GM12873 (cell line): ENCODE measurements at regions not wholly inside any gene's neighbourhood (a gene's known extent, or its start where the extent isn't known, plus 50 kb on each side); places are given as distances from the start of the nearest gene placed in this dataset.

Source experiments
- TF ChIP-seq, protein P1 (sequence below): IDR thresholded peaks from 2 replicates; pipeline ENCODE4 v1.5.1; 2012; ENCODE audit warnings: low read depth, mild to moderate bottlenecking, moderate library complexity, low read length, control low read depth; ENCODE audit not compliant: insufficient read depth; ENCODE audit errors: missing control alignments

DNA sequence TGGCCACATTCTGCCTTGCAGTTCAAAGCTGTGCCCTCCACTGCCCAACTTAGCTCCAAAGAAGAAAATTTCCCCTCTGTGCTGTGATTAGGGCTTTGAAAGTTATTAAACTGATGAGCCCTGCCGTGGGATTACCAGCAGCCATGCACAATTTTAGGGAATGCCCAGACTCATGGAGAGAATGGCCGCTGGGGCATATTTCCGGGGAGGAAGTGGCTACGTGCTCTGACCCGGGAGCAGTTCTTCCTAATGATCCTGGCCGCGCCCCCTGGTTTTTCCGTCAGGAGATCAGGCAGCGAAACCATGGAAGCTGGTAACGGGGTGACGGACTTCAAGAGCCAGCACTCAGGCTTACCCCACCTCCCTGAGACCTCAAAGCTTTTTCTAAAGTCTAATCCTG is 365.5 kb upstream of the PFKP start:
- TF ChIP-seq, protein P1, sequence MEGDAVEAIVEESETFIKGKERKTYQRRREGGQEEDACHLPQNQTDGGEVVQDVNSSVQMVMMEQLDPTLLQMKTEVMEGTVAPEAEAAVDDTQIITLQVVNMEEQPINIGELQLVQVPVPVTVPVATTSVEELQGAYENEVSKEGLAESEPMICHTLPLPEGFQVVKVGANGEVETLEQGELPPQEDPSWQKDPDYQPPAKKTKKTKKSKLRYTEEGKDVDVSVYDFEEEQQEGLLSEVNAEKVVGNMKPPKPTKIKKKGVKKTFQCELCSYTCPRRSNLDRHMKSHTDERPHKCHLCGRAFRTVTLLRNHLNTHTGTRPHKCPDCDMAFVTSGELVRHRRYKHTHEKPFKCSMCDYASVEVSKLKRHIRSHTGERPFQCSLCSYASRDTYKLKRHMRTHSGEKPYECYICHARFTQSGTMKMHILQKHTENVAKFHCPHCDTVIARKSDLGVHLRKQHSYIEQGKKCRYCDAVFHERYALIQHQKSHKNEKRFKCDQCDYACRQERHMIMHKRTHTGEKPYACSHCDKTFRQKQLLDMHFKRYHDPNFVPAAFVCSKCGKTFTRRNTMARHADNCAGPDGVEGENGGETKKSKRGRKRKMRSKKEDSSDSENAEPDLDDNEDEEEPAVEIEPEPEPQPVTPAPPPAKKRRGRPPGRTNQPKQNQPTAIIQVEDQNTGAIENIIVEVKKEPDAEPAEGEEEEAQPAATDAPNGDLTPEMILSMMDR = no peak

DNA sequence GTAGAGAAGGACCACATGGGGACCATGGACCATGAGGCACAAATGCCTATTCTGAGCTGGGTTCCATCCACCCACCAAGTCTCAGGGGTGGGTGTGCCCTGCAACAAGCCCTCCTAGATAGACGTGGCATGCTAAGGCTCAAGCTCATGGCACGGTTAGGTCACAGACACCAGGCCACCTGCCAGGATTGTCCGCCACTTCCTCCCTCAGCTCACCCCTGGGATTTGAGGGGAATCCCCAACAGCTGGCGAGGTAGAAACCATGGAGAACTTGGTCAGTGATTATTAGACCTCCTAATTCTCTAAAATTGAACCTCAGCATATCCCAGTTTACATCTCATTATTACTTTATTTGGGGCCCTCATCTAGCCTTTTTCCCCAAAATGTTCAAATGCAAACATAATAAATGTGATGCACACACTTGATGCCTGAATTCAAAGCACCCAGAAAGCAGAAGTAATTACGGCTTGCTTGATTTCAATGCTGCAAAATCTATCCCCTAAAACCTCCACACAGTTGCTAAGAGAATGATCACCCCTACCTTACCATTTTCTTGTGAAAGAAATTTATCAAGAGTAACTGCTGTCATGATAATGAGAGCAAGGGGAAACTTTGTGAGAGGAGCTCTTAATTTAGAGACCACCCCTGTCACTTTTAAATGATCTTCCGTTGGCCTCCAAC is 366.6 kb upstream of the PFKP start:
- TF ChIP-seq, protein P1 = no peak

DNA sequence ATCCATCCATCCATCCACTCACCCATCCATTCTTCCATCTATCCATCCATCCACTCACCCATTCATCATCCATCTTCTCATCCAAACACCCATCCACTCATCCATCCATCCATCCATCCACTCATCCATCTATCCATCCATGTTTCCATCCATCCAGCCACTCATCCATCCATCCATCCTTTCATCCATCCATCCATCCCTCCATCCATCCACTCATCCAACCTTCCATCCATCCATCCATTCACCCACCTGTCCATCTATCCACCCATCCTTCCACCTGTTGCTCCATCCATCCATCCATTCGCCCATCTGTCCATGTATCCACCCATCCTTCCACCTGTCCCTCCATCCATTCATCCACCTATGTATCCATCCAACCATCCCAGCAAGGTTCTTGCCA is 378.4 kb upstream of the PFKP start:
- TF ChIP-seq, protein P1 = no peak

DNA sequence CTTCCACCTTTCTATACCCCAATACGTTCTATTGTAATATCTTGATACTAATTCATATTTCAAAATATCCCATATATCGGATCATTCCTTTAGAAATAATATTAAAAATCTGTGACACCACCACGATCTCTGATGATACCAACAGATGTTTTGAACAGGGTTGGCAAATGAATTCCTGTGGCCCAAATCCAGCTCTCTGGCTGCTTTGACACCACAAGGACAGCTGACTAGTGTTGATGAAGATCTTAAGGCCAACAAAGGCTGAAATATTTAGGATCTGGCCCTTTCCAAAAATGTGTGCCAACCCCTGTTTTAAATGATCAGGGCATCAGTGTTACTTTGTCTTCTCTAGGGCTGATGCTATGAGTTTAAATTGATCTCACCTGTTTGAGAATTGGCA is 380.7 kb upstream of the PFKP start:
- TF ChIP-seq, protein P1 = no peak

DNA sequence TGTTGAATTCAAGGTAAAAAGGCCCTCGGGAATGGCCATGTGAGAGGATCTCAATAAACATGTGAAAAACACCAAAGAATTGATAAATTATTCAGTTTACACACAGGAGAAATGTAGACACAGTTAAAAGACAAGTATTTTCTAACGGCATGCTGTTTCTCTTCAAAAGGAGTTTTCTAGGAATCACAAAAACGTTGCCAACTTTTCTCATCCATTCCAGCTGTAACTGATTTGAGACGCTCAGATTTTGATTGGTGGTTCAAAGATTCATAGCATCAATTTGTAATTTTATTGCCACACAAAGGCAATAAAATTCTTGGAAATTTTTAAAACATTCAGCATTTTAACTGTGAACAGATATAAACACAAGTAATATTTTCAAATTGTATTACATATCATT is 384.9 kb upstream of the PFKP start:
- TF ChIP-seq, protein P1 = no peak

DNA sequence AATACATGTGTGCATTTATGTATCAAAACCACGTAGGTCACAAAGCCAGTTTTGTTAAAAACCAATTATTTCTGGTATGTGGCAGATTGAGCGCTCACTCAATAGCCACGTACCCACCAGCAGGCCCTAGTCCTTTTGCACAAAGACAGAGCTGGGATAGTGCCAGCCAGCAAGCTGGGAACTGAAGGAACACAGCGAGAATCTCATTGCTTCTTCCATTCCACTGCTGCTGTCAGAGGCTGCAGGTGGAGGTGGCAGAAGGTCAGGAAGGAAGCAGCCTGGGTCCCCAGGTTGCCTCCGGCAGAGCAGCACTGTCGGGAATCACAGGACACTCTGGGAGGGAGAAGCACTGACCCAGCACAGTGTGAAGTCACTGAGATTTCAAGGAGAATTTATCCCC is 385.5 kb upstream of the PFKP start:
- TF ChIP-seq, protein P1 = no peak

DNA sequence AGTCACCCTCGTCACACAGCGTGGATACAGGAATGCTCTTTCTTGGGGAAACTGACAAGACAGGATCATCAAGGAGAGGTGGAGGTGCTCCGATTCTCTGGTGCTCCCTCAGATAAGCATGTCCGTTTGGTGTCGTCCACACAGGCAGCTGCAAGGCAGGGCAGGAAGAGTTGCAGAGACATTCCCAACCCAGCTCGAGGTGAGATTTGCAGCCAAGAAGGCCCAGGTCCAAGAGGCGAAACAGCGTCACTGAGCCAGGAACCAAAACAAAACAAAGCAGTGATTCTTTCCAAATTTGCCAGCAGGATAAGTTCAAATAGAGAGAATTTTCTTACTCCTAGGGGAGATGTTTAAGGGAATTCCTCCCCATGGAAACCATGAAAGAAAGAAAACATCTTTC is 386.5 kb upstream of the PFKP start:
- TF ChIP-seq, protein P1 = no peak
